WTC11 (cell line): ENCODE measurements at regions not wholly inside any gene's neighbourhood (a gene's known extent, or its start where the extent isn't known, plus 50 kb on each side); places are given as distances from the start of the nearest gene placed in this dataset.

Experiments
- CBFB ChIP-seq: sonication (generic); formaldehyde crosslinking; IDR thresholded peaks from 2 replicates; pipeline ENCODE4 v1.8.1; 2022; ENCODE audit warnings: mild to moderate bottlenecking, low read depth, missing genetic modification reagents
- CTCF ChIP-seq: fragments of 200-600 bp; IDR thresholded peaks from 2 replicates; pipeline ENCODE4 v1.8.0; 2022; ENCODE audit warnings: antibody characterized with exemption
- ESRRA ChIP-seq: sonication (generic); formaldehyde crosslinking; IDR thresholded peaks from 2 replicates; pipeline ENCODE4 v1.8.1; 2022; ENCODE audit warnings: mild to moderate bottlenecking, missing genetic modification reagents, borderline replicate concordance
- GRHL2 ChIP-seq: fragments of 250-450 bp; sonication (Bioruptor Pico); IDR thresholded peaks from 2 replicates; pipeline ENCODE4 v1.8.0; 2022; ENCODE audit warnings: mild to moderate bottlenecking, moderate library complexity; ENCODE audit not compliant: insufficient replicate concordance, severe bottlenecking
- NR3C1 ChIP-seq: sonication (generic); formaldehyde crosslinking; conservative IDR thresholded peaks from 2 replicates; pipeline ENCODE4 v1.8.1; 2023; ENCODE audit warnings: low read depth, mild to moderate bottlenecking, missing genetic modification reagents
- USF1 ChIP-seq: sonication (generic); formaldehyde crosslinking; IDR thresholded peaks from 2 replicates; pipeline ENCODE4 v1.8.0; 2022; ENCODE audit warnings: mild to moderate bottlenecking, missing genetic modification reagents
- USF2 ChIP-seq: sonication (generic); formaldehyde crosslinking; IDR thresholded peaks from 2 replicates; pipeline ENCODE4 v1.8.1; 2023; ENCODE audit warnings: mild to moderate bottlenecking, missing genetic modification reagents, moderate library complexity
- ZNF121 ChIP-seq: sonication (generic); formaldehyde crosslinking; IDR thresholded peaks from 2 replicates; pipeline ENCODE4 v1.8.0; 2023; ENCODE audit warnings: missing genetic modification reagents
- ZNF138 ChIP-seq: sonication (generic); formaldehyde crosslinking; conservative IDR thresholded peaks from 2 replicates; pipeline ENCODE4 v1.8.1; 2022; ENCODE audit warnings: mild to moderate bottlenecking, moderate library complexity, missing genetic modification reagents

GRCh38 chr3:102226463-102226862 is 208.4 kb upstream of the ZPLD1 start:
- TF ChIP-seq CTCF (no peak), USF1 (CRISPR knock-in tag) (no peak), ESRRA (CRISPR knock-in tag) (no peak), USF2 (CRISPR knock-in tag) (no peak), ZNF138 (CRISPR knock-in tag) (no peak), NR3C1 (CRISPR knock-in tag) (no peak), GRHL2 (CRISPR knock-in tag) (no peak), ZNF121 (CRISPR knock-in tag) (no peak), CBFB (CRISPR knock-in tag) (no peak)
